Activated CD8-positive, alpha-beta memory T cell treated with anti-CD3 and anti-CD28 coated beads for 36 hours (primary cell): ENCODE measurements at regions not wholly inside any gene's neighbourhood (a gene's known extent, or its start where the extent isn't known, plus 50 kb on each side); places are given as distances from the start of the nearest gene placed in this dataset.
"Not testable (repeated sequence)": the region's sequence is repeated elsewhere in the genome, so short reads cannot be mapped to it uniquely, and the experiment has no call there.

ENCODE experiments used
- CTCF ChIA-PET: fragments of 350-600 bp; sonication (Branson Sonifier 250); formaldehyde crosslinking; loops from one replicate; lab custom pipeline; 2021; ENCODE audit warnings: antibody characterized with exemption; lab: Charles Lee
- POLR2A ChIA-PET: fragments of 350-600 bp; sonication (Branson Sonifier 250); formaldehyde crosslinking; loops from one replicate; lab custom pipeline; 2021; ENCODE audit warnings: antibody characterized with exemption; lab: Charles Lee

- POLR2A ChIA-PET, CTCF ChIA-PET: not testable (repeated sequence)
Measured at GRCh38 chr11:26940501-26940900, 53.4 kb upstream of the FIBIN start.

GRCh38 chr11:26942356-26942755 lies 51.6 kb upstream of the FIBIN start:
- CTCF ChIA-PET: no interaction called here
- POLR2A ChIA-PET: no interaction called here

GRCh38 chr11:26943636-26944035 lies 50.3 kb upstream of the FIBIN start:
- CTCF ChIA-PET: no interaction called here

More at GRCh38 chr11:26943636-26944035, 50.3 kb upstream of the FIBIN start:
- POLR2A ChIA-PET: no interaction called here
